ENCODE measurements at regions not wholly inside any gene's neighbourhood (a gene's known extent, or its start where the extent isn't known, plus 50 kb on each side); places are given as distances from the start of the nearest gene placed in this dataset.

DNA sequence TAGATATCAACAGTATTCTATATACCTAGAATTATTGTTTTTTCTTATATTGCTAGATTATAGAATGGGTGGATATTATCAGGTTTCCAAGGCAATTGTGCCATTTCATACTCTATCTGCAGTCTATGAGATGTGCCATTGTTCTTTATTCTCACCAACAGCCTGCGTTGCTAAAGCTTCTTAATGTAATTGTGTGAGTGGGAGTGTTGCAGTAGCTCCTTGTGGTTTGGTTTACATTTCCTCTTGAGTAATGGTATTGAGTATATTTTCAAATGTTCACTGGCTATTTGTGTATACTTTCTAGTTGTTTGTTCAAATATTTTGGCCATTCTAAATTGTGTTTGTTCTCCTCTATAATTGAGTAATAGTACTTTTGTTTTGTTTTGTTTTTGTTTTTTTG, 199.2 kb downstream of the TFEC start:
- Mint-ChIP-seq H3K27ac (no peak overlapping the region), H3K4me3 (no peak overlapping the region), H3K9me3 (ENCODE audit: low read depth) (no peaks in the 10 kb centered on the region), H3K4me1 (no peaks in the 10 kb centered on the region), H3K27me3 (peaks cover 1% of the 10 kb centered on the region), H3K36me3 (ENCODE audit: low read depth) (no peaks in the 10 kb centered on the region)
- DNase-seq, result no peak
- intact Hi-C loops (cut with DNase I, micrococcal nuclease), result no loop called here
- CTCF ChIA-PET, result no interaction called here
- no peak for ATAC-seq
- POLR2A ChIA-PET, result no interaction called here

DNA sequence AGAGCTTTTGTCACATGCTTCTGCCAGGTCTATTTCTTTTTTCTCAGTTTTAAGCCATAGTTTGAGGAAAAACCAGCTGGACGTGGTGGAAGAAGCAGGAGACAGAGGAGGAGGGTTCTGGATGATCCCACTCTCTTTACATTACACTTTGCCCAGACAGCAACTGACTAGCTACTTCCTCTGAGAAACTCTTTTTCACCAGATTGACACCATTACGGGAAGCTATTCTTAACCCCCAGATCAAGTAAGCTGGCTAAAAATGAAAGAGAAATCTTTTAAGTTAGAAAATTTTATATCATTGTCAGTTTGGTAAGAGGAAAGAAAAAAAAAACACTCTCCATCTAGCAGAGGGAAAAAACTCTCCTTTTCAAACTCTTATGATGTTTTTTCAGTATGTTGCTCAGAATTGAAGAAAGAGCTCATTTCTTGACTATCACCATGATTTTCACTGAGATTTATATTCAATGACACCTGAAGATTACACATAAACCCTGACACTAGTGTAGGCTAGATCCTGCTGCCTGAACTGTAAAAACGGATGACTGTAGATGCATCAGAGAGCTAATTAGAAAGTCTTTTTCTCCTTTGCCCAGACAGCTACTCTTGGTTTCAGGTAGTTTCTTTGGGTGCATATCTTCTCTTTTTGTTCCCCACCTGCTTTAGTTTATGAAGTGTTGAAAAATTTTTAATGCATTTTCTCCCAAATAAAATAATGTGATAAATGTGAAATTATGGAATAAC, 203.1 kb downstream of the TFEC start:
- Mint-ChIP-seq H3K36me3 (ENCODE audit: low read depth) (no peaks in the 10 kb centered on the region), H3K4me1 (no peaks in the 10 kb centered on the region), H3K4me3 (no peak overlapping the region), H3K9me3 (ENCODE audit: low read depth) (no peaks in the 10 kb centered on the region), H3K27ac (no peak overlapping the region), H3K27me3 (no peaks in the 10 kb centered on the region)
- DNase-seq (no peak), ATAC-seq (no peak)
- CTCF ChIA-PET, result interaction anchor here (0.7 to 1.4 kb wide), 2 partner anchors 248 to 1801 kb away, joined by 3 to 4 read pairs; no protein-coding TSS in a partner anchor
- intact Hi-C loops (cut with DNase I, micrococcal nuclease), result no loop called here
- POLR2A ChIA-PET, result no interaction called here

DNA sequence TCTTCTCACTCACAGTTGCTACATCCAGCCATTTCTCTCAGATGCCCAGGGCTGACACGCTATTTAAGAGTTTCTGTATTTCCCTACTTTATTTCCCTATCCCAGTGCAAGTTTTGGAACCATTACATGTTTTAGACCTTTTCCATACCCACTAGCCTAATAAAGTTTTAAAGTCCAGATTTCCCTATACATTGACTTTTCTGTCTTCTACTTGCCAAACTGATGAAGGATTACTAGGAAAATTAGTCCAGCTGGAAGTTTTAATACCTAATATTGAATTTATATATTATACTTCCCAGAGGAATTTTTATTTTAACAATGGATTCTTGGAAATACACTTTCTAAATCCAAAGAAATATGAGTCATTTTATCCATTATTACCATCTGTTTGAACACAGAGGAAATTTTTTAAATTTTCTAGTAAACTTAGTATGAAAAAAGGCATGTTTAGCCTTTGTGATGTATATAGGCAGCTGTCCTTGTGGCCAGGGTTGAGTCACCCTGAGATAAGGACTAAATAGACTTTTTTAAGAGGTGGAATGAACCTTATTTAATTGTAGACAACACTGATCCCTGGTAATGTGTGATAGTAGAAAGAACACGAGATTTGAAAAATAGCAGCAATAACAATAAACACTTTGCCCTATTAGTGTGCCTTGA, 205.0 kb downstream of the TFEC start:
- no peaks in the 10 kb centered on the region for H3K36me3 Mint-ChIP-seq (ENCODE audit: low read depth)
- ATAC-seq (no peak), DNase-seq (no peak)
- intact Hi-C loops (cut with DNase I, micrococcal nuclease), result no loop called here
- ChIA-PET CTCF (no interaction called here), POLR2A (no interaction called here)
- no peak overlapping the region for H3K27ac Mint-ChIP-seq
- no peaks in the 10 kb centered on the region for H3K9me3 Mint-ChIP-seq (ENCODE audit: low read depth)
- no peaks in the 10 kb centered on the region for H3K4me1 Mint-ChIP-seq
- H3K4me3 Mint-ChIP-seq, result no peak overlapping the region
- H3K27me3 Mint-ChIP-seq, result no peaks in the 10 kb centered on the region

DNA sequence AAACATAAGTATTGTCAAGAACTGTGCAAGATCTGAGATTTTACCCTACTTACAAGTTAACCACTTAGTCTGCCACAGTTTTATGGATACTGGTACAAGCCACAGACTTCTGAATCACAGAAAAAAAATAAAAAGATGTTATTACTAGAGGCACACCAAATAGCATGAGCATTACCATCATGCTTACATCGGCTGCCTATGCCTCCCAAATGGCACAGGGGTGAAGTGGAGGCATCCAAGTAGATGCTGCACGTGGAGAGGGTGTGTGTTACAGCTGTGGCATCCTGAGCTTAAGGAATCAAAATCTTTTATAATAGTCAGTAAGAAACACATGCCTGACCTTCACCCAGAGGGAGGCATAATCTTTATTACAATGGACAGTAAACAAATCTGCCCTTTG, 207.8 kb downstream of the TFEC start:
- ChIA-PET CTCF (interaction anchor here (0.5 kb wide), 1 partner anchor 358 kb away, joined by 3 read pairs; no protein-coding TSS in a partner anchor), POLR2A (no interaction called here)
- no peak for ATAC-seq
- no peak overlapping the region for H3K27ac Mint-ChIP-seq
- intact Hi-C loops (cut with DNase I, micrococcal nuclease), result no loop called here
- no peaks in the 10 kb centered on the region for H3K9me3 Mint-ChIP-seq (ENCODE audit: low read depth)
- no peaks in the 10 kb centered on the region for H3K27me3 Mint-ChIP-seq
- no peaks in the 10 kb centered on the region for H3K4me1 Mint-ChIP-seq
- no peak for DNase-seq
- H3K4me3 Mint-ChIP-seq, result no peak overlapping the region
- H3K36me3 Mint-ChIP-seq (ENCODE audit: low read depth), result no peaks in the 10 kb centered on the region

DNA sequence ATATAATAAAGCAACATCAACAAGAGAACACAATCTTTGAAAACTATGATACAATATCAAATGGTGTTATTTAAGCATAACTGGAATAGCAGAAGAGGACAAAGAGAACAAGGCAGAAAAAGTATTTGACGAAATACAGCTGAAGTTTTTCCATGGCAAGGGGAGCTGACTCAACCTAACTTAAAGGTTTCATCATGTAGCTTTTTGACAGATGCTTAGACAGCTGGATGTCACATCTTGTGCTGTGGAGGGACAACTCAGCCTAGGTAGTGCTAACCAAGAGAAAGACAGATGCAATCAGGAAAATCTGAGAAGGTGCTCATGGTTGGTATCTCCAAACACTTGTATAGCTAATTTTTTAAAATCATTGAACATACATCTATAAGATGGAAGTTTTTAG, 208.2 kb downstream of the TFEC start:
- no peaks in the 10 kb centered on the region for H3K9me3 Mint-ChIP-seq (ENCODE audit: low read depth)
- ATAC-seq, result peak; percentile 33
- peak; percentile 5 for DNase-seq
- ChIA-PET CTCF (interaction anchor here (0.5 kb wide), 1 partner anchor 358 kb away, joined by 3 read pairs; no protein-coding TSS in a partner anchor), POLR2A (no interaction called here)
- H3K4me3 Mint-ChIP-seq, result no peak overlapping the region
- no peak overlapping the region for H3K27ac Mint-ChIP-seq
- no peaks in the 10 kb centered on the region for H3K4me1 Mint-ChIP-seq
- H3K27me3 Mint-ChIP-seq, result peaks cover 2% of the 10 kb centered on the region
- H3K36me3 Mint-ChIP-seq (ENCODE audit: low read depth), result no peaks in the 10 kb centered on the region
- intact Hi-C loops (cut with DNase I, micrococcal nuclease), result no loop called here

DNA sequence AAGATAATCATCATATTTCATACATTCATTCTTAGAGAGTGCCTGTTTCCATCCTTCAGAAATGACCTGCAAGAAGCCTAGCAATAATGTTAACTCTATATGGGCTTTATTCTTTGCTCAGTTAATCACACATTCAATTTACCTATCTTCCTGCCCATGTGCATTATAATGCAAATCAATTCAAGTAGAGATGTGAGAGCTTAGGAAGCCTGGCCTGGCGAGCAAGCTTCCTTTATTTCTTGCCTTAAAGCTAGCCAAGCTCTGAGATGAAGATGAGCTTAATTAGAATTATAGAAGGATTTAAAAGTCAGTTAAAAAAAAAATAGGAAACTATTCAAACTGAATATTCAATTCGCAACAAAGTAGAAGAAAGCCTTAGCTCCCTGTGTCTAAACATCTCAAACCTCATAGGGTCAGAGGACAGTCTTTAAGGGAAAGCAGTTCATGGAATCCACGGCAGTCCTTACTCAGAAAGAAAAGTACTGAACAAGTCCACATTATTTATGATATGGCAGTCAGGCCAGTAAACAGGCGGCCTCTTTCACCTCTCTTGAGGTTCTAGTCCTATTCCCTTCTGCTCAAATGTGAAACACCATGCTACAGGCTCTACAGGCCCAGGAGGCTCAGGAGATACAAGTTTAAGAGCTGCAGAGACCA, 214.1 kb downstream of the TFEC start:
- H3K4me1 Mint-ChIP-seq, result no peaks in the 10 kb centered on the region
- ChIA-PET CTCF (interaction anchor here (0.6 kb wide), 1 partner anchor 21 kb away, joined by 3 read pairs; no protein-coding TSS in a partner anchor), POLR2A (no interaction called here)
- DNase-seq (no peak), ATAC-seq (no peak)
- H3K27ac Mint-ChIP-seq, result no peak overlapping the region
- H3K36me3 Mint-ChIP-seq (ENCODE audit: low read depth), result no peaks in the 10 kb centered on the region
- H3K27me3 Mint-ChIP-seq, result peaks cover 3% of the 10 kb centered on the region
- H3K4me3 Mint-ChIP-seq, result no peak overlapping the region
- no peaks in the 10 kb centered on the region for H3K9me3 Mint-ChIP-seq (ENCODE audit: low read depth)
- intact Hi-C loops (cut with DNase I, micrococcal nuclease), result no loop called here

DNA sequence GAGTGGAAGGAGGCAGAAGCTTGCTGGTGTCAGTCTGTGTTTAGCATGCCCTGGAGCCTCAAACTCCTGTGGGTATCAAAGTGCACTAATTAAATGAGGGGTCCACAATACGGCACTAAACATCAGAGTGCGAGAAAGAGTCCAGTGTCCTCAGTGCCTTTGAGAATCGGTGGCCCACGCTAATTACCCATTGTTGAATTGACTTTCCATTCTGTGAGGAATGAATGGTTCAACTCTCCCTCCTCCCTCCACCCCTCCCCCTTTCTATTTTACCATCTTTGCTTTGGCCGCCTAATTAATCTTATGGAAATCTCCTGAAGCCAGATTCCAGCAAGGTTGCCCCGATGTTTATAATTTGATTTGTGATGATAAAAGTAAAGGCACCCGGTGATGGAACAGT, 217.8 kb downstream of the TFEC start:
- no peak for DNase-seq
- H3K27ac Mint-ChIP-seq, result no peak overlapping the region
- peaks cover 3% of the 10 kb centered on the region for H3K27me3 Mint-ChIP-seq
- ATAC-seq, result no peak
- ChIA-PET CTCF (no interaction called here), POLR2A (no interaction called here)
- no peak overlapping the region for H3K4me3 Mint-ChIP-seq
- intact Hi-C loops (cut with DNase I, micrococcal nuclease), result no loop called here
- H3K4me1 Mint-ChIP-seq, result no peaks in the 10 kb centered on the region
- no peaks in the 10 kb centered on the region for H3K36me3 Mint-ChIP-seq (ENCODE audit: low read depth)
- H3K9me3 Mint-ChIP-seq (ENCODE audit: low read depth), result no peaks in the 10 kb centered on the region

DNA sequence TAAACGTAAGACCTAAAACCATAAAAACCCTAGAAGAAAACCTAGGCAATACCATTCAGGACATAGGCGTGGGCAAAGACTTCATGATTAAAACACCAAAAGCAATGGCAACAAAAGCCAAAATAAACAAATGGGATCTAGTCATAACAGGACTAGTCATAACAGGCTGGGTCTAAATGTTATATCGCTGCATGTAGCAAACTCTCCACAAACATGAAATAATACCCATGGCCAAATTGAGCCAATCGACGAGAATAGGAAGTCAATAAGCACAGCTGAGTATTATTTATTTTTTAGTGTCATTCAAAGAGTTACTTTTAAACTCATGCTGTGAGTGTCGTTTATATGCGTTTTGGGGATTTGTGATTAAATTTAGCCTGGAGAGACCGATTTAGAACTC, 225.1 kb downstream of the TFEC start:
- H3K27me3 Mint-ChIP-seq, result no peaks in the 10 kb centered on the region
- intact Hi-C loops (cut with DNase I, micrococcal nuclease), result no loop called here
- no peak for DNase-seq
- CTCF ChIA-PET, result no interaction called here
- no peaks in the 10 kb centered on the region for H3K9me3 Mint-ChIP-seq (ENCODE audit: low read depth)
- POLR2A ChIA-PET, result no interaction called here
- ATAC-seq, result no peak
- no peak overlapping the region for H3K27ac Mint-ChIP-seq
- no peaks in the 10 kb centered on the region for H3K36me3 Mint-ChIP-seq (ENCODE audit: low read depth)
- H3K4me1 Mint-ChIP-seq, result no peaks in the 10 kb centered on the region
- no peak overlapping the region for H3K4me3 Mint-ChIP-seq

DNA sequence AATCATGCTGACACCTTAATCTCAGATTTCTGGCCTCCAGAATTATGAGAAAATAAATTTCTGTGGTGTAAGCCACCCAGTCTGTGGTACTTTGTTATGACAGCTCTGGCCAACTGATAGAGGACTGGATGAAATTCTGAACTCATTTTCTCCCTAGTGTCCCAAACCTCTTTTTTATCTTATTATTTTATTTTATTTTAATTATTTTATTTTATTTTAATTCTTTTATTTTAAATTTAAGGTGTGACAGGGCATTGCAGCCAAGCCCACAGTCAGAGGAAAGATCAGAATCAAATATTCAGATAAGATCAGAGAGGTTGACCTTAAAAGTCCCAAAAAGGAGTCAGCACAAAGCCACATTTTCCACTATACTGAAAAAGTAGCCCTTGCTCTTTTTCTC, 228.1 kb downstream of the TFEC start:
- DNase-seq (no peak), ATAC-seq (no peak)
- POLR2A ChIA-PET, result no interaction called here
- CTCF ChIA-PET, result no interaction called here
- H3K9me3 Mint-ChIP-seq (ENCODE audit: low read depth), result no peaks in the 10 kb centered on the region
- intact Hi-C loops (cut with DNase I, micrococcal nuclease), result no loop called here
- H3K36me3 Mint-ChIP-seq (ENCODE audit: low read depth), result no peaks in the 10 kb centered on the region
- H3K27me3 Mint-ChIP-seq, result peaks cover 2% of the 10 kb centered on the region
- no peak overlapping the region for H3K4me3 Mint-ChIP-seq
- H3K27ac Mint-ChIP-seq, result no peak overlapping the region
- H3K4me1 Mint-ChIP-seq, result no peaks in the 10 kb centered on the region

DNA sequence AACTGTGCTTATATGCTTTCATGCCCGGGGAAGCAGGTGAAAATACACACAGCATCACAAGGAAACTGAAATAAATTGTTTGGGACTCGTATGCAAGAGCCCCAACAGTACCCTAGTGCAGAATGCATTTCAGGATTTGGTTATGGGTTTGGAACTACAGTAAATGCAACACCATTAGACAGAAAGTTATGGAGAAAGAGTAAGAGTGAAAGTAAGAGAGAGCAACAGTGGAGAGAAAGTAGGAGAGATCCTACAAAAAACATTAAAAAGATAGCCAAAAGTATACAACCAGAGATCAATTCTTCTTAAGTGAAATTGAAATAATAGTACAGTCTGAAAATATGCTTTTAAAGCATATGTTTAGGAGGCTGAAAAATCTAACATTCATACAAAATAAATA, 231.1 kb downstream of the TFEC start:
- no peak overlapping the region for H3K4me3 Mint-ChIP-seq
- H3K27ac Mint-ChIP-seq, result no peak overlapping the region
- CTCF ChIA-PET, result no interaction called here
- H3K4me1 Mint-ChIP-seq, result no peaks in the 10 kb centered on the region
- intact Hi-C loops (cut with DNase I, micrococcal nuclease), result no loop called here
- no peak for DNase-seq
- H3K9me3 Mint-ChIP-seq (ENCODE audit: low read depth), result no peaks in the 10 kb centered on the region
- no peaks in the 10 kb centered on the region for H3K36me3 Mint-ChIP-seq (ENCODE audit: low read depth)
- no peak for ATAC-seq
- H3K27me3 Mint-ChIP-seq, result peaks cover 2% of the 10 kb centered on the region
- POLR2A ChIA-PET, result no interaction called here

DNA sequence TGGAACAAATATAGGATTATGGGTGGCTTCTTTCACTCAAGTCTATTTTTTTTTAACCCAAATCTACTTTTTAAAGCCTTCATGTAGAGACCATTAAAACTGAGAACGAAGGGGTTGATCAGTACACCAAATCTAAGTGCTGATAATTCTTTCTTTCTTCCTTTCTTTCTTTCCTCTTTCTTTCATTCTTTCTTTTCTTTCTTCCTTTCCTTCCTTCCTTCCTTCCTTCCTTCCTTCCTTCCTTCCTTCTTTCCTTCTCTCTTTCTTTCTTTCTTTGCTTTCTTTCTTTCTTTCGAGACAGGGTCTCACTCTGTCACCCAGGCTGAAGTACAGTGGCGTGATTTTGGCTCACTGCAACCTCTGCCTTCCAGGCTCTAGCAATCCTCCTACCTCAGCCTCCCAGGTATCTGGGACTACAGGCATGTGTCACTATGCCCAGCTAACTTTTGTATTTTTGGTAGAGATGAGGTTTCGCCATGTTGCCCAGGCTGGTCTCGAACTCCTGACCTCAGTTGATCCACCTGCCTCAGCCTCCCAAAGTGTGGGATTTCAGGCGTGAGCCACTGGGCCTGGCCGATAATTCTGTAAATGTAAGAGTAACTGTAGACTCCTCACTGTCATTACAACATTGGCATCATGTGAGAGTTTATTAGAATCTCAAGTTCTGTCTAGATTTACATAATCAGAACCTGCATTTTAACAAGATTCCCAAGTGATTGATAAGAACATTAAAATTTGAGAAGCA, 236.4 kb downstream of the TFEC start:
- POLR2A ChIA-PET, result no interaction called here
- CTCF ChIA-PET, result interaction anchor here (0.6 kb wide), 1 partner anchor 69 kb away, joined by 3 read pairs; no protein-coding TSS in a partner anchor
- Mint-ChIP-seq H3K9me3 (ENCODE audit: low read depth) (no peaks in the 10 kb centered on the region), H3K4me1 (no peaks in the 10 kb centered on the region), H3K4me3 (no peak overlapping the region), H3K36me3 (ENCODE audit: low read depth) (no peaks in the 10 kb centered on the region), H3K27ac (no peak overlapping the region), H3K27me3 (peaks cover 2% of the 10 kb centered on the region)
- no peak for ATAC-seq
- intact Hi-C loops (cut with DNase I, micrococcal nuclease), result no loop called here
- DNase-seq, result no peak
